GM21526 (cell line): ENCODE measurements at regions not wholly inside any gene's neighbourhood (a gene's known extent, or its start where the extent isn't known, plus 50 kb on each side); places are given as distances from the start of the nearest gene placed in this dataset.
"Not testable (repeated sequence)": the region's sequence is repeated elsewhere in the genome, so short reads cannot be mapped to it uniquely, and the experiment has no call there.

ENCODE experiments used
- ATAC-seq: cut with Tn5 transposase; IDR thresholded peaks from one replicate; pipeline ENCODE4 v1.9.1; 2021; ENCODE audit warnings: moderate library complexity; ENCODE audit not compliant: unreplicated experiment, low FRiP score

DNA sequence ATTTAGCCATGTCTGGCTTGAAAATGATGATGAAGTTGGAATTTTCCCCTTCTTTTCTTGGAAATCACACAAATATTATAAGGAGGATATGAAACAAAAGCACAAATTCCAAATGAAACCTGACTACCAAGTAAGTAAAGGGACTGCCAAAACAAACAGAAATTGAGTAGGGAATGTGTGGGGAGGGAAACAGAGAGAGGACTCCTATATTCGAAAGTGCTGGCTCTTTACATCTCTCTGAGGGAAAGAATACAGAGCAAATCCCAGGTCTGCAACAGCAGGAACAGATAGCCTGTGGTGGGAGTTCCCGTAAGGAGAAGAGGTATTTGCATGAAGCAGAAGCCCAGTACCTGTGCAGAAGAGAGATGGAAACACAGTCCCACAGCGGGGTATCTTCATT is 583.7 kb downstream of the EPM2A start:
- no peak for ATAC-seq

GRCh38 chr6:145153495-145153894 is 581.8 kb downstream of the EPM2A start:
- ATAC-seq, result no peak

DNA sequence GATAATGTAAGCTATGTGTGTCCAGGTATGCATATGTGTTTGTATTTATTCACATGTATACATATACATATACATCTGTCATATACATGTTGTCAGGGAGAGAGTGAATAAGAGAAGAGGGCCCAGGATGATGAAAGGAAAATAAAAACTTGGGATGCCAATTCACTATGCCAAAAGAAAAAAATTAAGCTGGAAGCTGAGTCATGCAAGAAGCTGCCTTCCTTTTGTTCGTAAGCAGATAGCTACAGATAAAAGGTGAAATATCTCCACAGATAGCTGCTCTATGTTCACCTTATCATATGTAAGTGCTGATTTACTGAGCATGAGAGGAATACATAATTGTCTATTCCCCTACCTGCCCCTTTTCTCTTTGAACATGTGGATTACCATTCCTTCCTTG is 579.9 kb downstream of the EPM2A start:
- ATAC-seq, result no peak

- ATAC-seq, result peak; percentile 59
These were observed 579.2 kb downstream of the EPM2A start for GRCh38 chr6:145155873-145156782.

GRCh38 chr6:145158636-145159035 is 576.7 kb downstream of the EPM2A start:
- not testable (repeated sequence) for ATAC-seq

- no peak for ATAC-seq
These were observed 575.4 kb downstream of the EPM2A start for GRCh38 chr6:145159921-145160320.

DNA sequence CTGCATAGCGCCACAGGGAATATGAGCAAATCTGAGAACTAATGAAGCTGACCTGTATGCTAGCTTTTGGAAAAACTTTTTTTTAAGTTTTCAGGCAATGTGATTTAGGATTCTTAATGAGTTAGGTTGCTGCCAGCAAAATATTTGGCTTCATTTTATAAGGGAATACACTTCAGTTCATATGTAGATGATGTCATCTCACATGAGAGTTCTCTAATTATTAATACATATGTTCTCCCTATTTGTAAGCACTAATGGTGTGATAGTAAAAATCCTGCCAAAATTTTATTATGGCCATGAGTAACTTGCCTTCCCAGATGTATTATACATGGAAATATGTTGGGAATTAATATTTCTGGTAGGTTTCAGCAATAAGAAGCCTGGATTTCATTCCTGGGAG is 573.8 kb downstream of the EPM2A start:
- no peak for ATAC-seq

DNA sequence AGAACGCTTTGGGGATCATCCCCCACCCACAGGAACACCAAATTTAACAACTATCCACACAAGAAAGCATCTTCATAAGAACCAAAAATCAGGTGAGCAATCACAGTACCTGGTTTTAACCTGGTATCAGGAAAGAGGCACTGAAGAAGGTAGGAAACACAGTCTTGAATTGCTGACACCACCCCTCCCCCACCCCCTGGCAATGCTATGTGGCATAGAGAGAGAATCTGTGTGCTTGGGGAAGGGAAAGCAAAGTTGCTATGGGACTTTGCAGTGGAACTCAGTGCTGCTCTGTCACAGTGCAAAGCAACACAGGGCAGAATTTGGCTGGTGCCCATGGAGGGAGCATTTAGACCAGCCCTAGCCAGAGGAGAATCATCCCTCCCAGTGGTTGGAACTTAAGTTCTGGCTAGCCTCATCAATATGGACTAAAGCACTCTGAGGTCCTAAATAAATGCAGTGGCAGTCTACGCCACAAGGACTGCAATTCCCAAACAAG is 565.5 kb downstream of the EPM2A start:
- no peak for ATAC-seq

DNA sequence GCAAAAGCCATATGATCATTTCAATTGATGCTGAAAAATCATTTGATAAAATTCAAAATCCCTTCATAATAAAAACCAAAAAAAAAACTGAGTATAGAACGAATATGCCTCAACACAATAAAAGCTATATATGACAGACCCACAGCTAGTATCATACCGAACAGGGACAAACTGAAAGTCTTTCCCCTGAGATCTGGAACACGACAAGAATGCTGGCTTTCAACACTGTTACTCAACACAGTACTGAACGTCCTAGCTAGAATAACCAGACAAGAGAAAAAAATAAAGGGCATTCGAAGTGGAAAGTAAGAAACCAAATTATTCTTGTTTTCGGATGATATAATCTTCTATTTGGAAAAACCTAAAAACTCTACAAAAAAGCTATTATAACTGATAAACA is 559.9 kb downstream of the EPM2A start:
- ATAC-seq, result no peak

- ATAC-seq, result no peak
These were observed 556.9 kb downstream of the EPM2A start for GRCh38 chr6:145178391-145178790.

DNA sequence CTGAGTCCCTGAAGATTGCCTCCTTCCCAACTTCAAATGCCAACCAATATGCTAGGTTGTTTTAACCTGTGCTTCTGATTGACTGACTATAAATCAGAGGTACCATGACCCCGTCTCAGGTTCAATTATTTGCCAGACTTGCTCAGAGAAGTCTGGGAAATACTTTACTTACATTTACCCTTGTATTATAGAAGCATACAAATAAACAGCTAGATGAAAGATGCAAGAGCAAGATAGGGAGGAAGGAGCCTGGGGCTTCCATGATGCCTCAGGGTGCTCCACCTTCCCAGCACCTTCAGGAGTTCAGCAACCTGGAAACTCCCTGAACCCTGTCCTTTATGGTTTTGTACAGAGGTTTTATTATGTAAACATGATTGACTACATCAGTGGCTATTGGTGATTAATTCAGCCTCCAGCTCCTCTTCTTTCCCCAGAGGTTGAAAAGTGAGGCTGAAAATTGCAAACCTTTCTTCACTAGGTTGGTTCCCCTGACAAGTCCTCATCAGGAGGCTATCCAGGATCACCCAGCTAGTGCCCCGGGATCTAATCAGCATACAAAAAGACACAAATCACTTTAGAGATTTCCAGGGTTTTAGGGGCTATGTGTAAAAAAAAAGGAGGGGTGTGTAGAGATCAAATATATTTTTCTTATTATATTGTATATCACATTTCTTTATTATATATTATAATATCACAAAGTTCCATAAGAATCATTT is 547.7 kb downstream of the EPM2A start:
- no peak for ATAC-seq

- no peak for ATAC-seq
These were observed 545.5 kb downstream of the EPM2A start for GRCh38 chr6:145189836-145190235.

- ATAC-seq, result no peak
These were observed 540.9 kb downstream of the EPM2A start for GRCh38 chr6:145194389-145194788.

- ATAC-seq, result no peak
These were observed 535.4 kb downstream of the EPM2A start for GRCh38 chr6:145199961-145200360.

DNA sequence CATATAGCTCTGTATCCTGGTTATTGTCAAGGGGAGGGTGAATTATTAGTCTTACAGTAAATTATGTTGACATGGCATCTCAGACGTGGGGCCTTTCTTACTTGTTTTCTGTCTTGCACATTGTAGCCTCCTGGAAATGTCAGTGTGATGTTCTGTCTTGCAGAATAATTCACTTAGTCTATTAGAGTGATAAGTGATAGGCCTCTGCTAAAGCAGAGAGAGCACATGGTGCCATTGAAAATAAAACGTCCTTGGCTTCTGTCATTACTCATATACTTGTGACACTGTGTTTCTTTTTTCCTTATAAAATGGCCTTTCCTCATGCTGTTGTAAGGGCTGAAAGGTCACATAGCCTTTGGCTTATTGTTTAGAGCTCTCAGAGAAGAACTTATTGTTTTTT is 531.0 kb downstream of the EPM2A start:
- ATAC-seq, result no peak

- no peak for ATAC-seq
These were observed 528.9 kb downstream of the EPM2A start for GRCh38 chr6:145206247-145206907.

DNA sequence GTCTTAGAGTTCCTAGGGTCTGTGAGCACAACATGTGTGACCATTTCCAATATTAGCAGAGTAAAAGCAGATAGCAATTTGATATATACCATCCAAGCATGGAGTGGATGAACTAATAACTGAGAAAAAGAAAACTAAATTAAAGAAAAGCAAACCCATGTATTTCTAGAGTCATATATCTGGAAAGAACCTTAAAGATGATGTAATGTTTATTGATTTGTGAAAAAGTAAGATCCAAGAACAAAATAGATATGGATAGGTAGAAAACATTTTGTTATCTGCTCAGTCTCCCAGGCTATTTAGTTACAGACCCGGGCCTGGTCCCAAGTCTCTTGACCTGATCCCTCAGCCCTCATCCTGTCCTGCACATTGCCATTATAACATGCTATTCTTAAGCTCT is 526.8 kb downstream of the EPM2A start:
- no peak for ATAC-seq

- ATAC-seq, result no peak
These were observed 526.0 kb downstream of the EPM2A start for GRCh38 chr6:145209272-145209671.

DNA sequence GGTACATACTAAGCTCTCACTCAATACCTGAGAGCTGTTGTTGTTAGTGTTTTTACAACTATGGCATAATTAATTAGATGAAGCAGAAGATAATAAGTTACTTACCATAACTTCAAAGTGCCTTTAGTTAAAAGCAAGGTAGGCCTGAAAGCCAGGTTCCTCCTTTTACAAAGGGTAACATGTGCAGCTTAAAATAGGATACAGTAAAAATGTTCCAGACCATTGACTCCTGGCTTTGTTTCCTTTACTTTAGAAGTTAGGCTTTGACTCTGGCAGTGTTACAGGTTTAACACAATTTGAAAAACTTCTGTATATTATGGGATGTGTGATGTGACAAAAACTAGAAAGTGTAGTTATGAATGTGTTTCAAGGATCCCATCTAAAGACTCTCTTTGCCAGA is 522.5 kb downstream of the EPM2A start:
- peak; percentile 35 for ATAC-seq

DNA sequence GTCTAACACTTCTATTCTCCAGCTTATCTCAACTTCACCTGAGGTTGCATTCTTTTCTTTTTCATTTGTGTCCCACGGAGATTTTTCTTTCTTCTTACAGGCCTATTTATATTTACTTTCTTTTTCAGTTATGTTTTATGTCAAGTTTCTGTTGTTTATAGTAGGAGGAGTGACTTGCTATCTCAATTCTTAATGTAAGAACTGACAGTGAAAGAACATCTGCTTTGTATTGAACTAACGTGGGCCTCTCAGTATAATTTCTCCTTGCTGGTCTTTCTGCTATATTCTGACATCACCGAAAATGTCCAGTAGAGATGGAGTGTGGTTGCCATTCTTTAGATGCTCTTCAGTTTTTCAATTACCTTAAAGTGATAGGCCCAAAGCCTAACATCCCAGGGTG is 521.7 kb downstream of the EPM2A start:
- peak; percentile 91 for ATAC-seq

DNA sequence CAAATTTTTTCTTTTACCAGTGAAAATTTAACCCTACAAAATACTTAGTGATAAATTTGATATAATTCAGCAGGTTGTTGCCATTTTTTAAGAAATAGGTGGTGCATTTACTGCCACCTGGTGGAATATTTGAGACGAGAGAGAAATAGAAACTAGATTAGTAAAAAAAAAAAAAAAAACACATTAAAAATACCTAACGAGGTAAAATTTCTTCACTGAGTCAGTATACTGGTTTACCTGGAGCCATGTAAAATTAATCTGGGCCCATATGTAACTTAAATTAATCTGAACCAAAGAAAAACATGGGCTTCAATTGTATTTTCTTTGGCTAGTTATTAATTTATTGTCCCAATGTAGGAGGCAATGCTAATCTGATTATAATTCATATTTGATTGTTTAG is 520.8 kb downstream of the EPM2A start:
- ATAC-seq, result no peak
